GM11168 (cell line): ENCODE measurements at regions not wholly inside any gene's neighbourhood (a gene's known extent, or its start where the extent isn't known, plus 50 kb on each side); places are given as distances from the start of the nearest gene placed in this dataset.
"Not testable (repeated sequence)": the region's sequence is repeated elsewhere in the genome, so short reads cannot be mapped to it uniquely, and the experiment has no call there.

Experiments
- in situ Hi-C: fragments of 300-500 bp; cut with MboI; formaldehyde crosslinking; loops from one replicate; pipeline ENCODE4 v1.12.0; 2022; ENCODE audit warnings: low sequenced_read_pairs; ENCODE audit not compliant: unreplicated experiment

GRCh38 chr7:68393051-68393450 is 1205.2 kb upstream of the AUTS2 start:
- in situ Hi-C loops = no loop called here

GRCh38 chr7:68394131-68394530 is 1204.1 kb upstream of the AUTS2 start:
- in situ Hi-C loops = no loop called here

- in situ Hi-C loops = no loop called here
These were observed 1198.2 kb upstream of the AUTS2 start for GRCh38 chr7:68399991-68400590.

GRCh38 chr7:68400783-68401182 is 1197.5 kb upstream of the AUTS2 start:
- in situ Hi-C loops = no loop called here

GRCh38 chr7:68401313-68401712 is 1197.0 kb upstream of the AUTS2 start:
- in situ Hi-C loops = no loop called here

GRCh38 chr7:68406480-68406879 is 1191.8 kb upstream of the AUTS2 start:
- in situ Hi-C loops = no loop called here

- in situ Hi-C loops = no loop called here
These were observed 1190.8 kb upstream of the AUTS2 start for GRCh38 chr7:68407460-68407859.

GRCh38 chr7:68408873-68409272 is 1189.4 kb upstream of the AUTS2 start:
- in situ Hi-C loops = no loop called here

- in situ Hi-C loops = no loop called here
These were observed 1188.4 kb upstream of the AUTS2 start for GRCh38 chr7:68409851-68410250.

- in situ Hi-C loops = not testable (repeated sequence)
These were observed 1187.6 kb upstream of the AUTS2 start for GRCh38 chr7:68410693-68411092.

- in situ Hi-C loops = no loop called here
These were observed 1186.5 kb upstream of the AUTS2 start for GRCh38 chr7:68411742-68412141.

GRCh38 chr7:68414631-68415425 is 1183.4 kb upstream of the AUTS2 start:
- in situ Hi-C loops = no loop called here

GRCh38 chr7:68417002-68417401 is 1181.3 kb upstream of the AUTS2 start:
- in situ Hi-C loops = no loop called here

- in situ Hi-C loops = no loop called here
These were observed 1180.6 kb upstream of the AUTS2 start for GRCh38 chr7:68417659-68418058.

GRCh38 chr7:68420342-68421192 is 1177.7 kb upstream of the AUTS2 start:
- in situ Hi-C loops = no loop called here

- in situ Hi-C loops = no loop called here
These were observed 1176.6 kb upstream of the AUTS2 start for GRCh38 chr7:68421712-68422111.

GRCh38 chr7:68422281-68422680 is 1176.0 kb upstream of the AUTS2 start:
- in situ Hi-C loops = no loop called here

GRCh38 chr7:68423356-68423755 is 1174.9 kb upstream of the AUTS2 start:
- in situ Hi-C loops = no loop called here

- in situ Hi-C loops = no loop called here
These were observed 1173.5 kb upstream of the AUTS2 start for GRCh38 chr7:68424658-68425297.

GRCh38 chr7:68425377-68425776 is 1172.9 kb upstream of the AUTS2 start:
- in situ Hi-C loops = no loop called here
